ENCODE measurements at regions not wholly inside any gene's neighbourhood (a gene's known extent, or its start where the extent isn't known, plus 50 kb on each side); places are given as distances from the start of the nearest gene placed in this dataset.

GRCh38 chr2:125561302-125561701, 1094.7 kb upstream of the GYPC start:
- in situ Hi-C loops (cut with MboI; ENCODE audit: low sequenced_read_pairs in 4 of 4) = no loop called here
- DNase-seq (no peak), ATAC-seq (no peak)

GRCh38 chr2:125562924-125563323, 1093.0 kb upstream of the GYPC start:
- ATAC-seq = no peak
- H3K9me3 ChIP-seq = no peaks in the 10 kb centered on the region
- H3K27ac ChIP-seq = no peak overlapping the region
- H3K27me3 ChIP-seq = no peaks in the 10 kb centered on the region
- intact Hi-C loops (cut with DNase I; ENCODE audit: low total_unique reads) (no loop called here), in situ Hi-C loops (cut with MboI; ENCODE audit: low sequenced_read_pairs in 4 of 4) (no loop called here)
- no peak overlapping the region for H3K4me3 ChIP-seq
- no peaks in the 10 kb centered on the region for H3K36me3 ChIP-seq
- TF ChIP-seq POLR2A (IDR thresholded peaks at IDR 0.05) (no peak), CTCF (IDR thresholded peaks at IDR 0.05 in 4 of 5, conservative IDR thresholded peaks at IDR 0.05 in 1 of 5) (no peak)
- DNase-seq = no peak
- H3K4me1 ChIP-seq = no peaks in the 10 kb centered on the region

More at GRCh38 chr2:125561302-125561701, 1094.7 kb upstream of the GYPC start:
- Histone ChIP-seq H3K9me3 (no peaks in the 10 kb centered on the region), H3K4me3 (no peak overlapping the region), H3K27me3 (no peaks in the 10 kb centered on the region), H3K4me1 (no peaks in the 10 kb centered on the region), H3K27ac (no peak overlapping the region), H3K36me3 (no peaks in the 10 kb centered on the region)
- no peak for TF ChIP-seq CTCF (IDR thresholded peaks at IDR 0.05 in 4 of 5, conservative IDR thresholded peaks at IDR 0.05 in 1 of 5)
- TF ChIP-seq POLR2A (IDR thresholded peaks at IDR 0.05) = no peak
- intact Hi-C loops (cut with DNase I; ENCODE audit: low total_unique reads) = no loop called here

GRCh38 chr2:125564471-125564870, 1091.5 kb upstream of the GYPC start:
- intact Hi-C loops (cut with DNase I; ENCODE audit: low total_unique reads) = no loop called here
- no peak for DNase-seq

GRCh38 chr2:125566422-125566821, 1089.5 kb upstream of the GYPC start:
- H3K4me3 ChIP-seq = no peak overlapping the region
- no peaks in the 10 kb centered on the region for H3K27me3 ChIP-seq
- no peaks in the 10 kb centered on the region for H3K4me1 ChIP-seq
- intact Hi-C loops (cut with DNase I; ENCODE audit: low total_unique reads) (no loop called here), in situ Hi-C loops (cut with MboI; ENCODE audit: low sequenced_read_pairs in 4 of 4) (no loop called here)
- no peaks in the 10 kb centered on the region for H3K36me3 ChIP-seq
- no peak for DNase-seq
- no peak for ATAC-seq
- no peaks in the 10 kb centered on the region for H3K9me3 ChIP-seq
- H3K27ac ChIP-seq = no peak overlapping the region
- TF ChIP-seq CTCF (IDR thresholded peaks at IDR 0.05 in 4 of 5, conservative IDR thresholded peaks at IDR 0.05 in 1 of 5) = no peak
- no peak for TF ChIP-seq POLR2A (IDR thresholded peaks at IDR 0.05)

More at GRCh38 chr2:125564471-125564870, 1091.5 kb upstream of the GYPC start:
- in situ Hi-C loops (cut with MboI; ENCODE audit: low sequenced_read_pairs in 4 of 4) = no loop called here
- no peaks in the 10 kb centered on the region for H3K4me1 ChIP-seq
- H3K4me3 ChIP-seq = no peak overlapping the region
- TF ChIP-seq CTCF (IDR thresholded peaks at IDR 0.05 in 4 of 5, conservative IDR thresholded peaks at IDR 0.05 in 1 of 5) = no peak
- no peak for TF ChIP-seq POLR2A (IDR thresholded peaks at IDR 0.05)
- no peak overlapping the region for H3K27ac ChIP-seq
- H3K36me3 ChIP-seq = no peaks in the 10 kb centered on the region
- ATAC-seq = no peak
- no peaks in the 10 kb centered on the region for H3K27me3 ChIP-seq
- H3K9me3 ChIP-seq = no peaks in the 10 kb centered on the region

GRCh38 chr2:125567100-125567499, 1088.9 kb upstream of the GYPC start:
- H3K27me3 ChIP-seq = no peaks in the 10 kb centered on the region
- TF ChIP-seq POLR2A (IDR thresholded peaks at IDR 0.05) (no peak), CTCF (IDR thresholded peaks at IDR 0.05 in 4 of 5, conservative IDR thresholded peaks at IDR 0.05 in 1 of 5) (no peak)
- intact Hi-C loops (cut with DNase I; ENCODE audit: low total_unique reads) (no loop called here), in situ Hi-C loops (cut with MboI; ENCODE audit: low sequenced_read_pairs in 4 of 4) (no loop called here)
- H3K4me1 ChIP-seq = no peaks in the 10 kb centered on the region
- no peak overlapping the region for H3K4me3 ChIP-seq
- no peak overlapping the region for H3K27ac ChIP-seq
- no peak for ATAC-seq
- no peaks in the 10 kb centered on the region for H3K9me3 ChIP-seq
- H3K36me3 ChIP-seq = no peaks in the 10 kb centered on the region
- DNase-seq = no peak

Measured in gastrocnemius medialis (tissue), 4 donors.